Activated CD8-positive, alpha-beta T cell treated with anti-CD3 and anti-CD28 coated beads for 36 hours (primary cell): ENCODE measurements at regions not wholly inside any gene's neighbourhood (a gene's known extent, or its start where the extent isn't known, plus 50 kb on each side); places are given as distances from the start of the nearest gene placed in this dataset.

Experiments
- ATAC-seq: fragments of 200-7000 bp; cut with Tn5 transposase; one replicate; pipeline ENCODE4 v1.10.0; 2021; ENCODE audit warnings: mild to moderate bottlenecking, moderate library complexity
- CTCF ChIA-PET: fragments of 350-600 bp; sonication (Branson Sonifier 250); formaldehyde crosslinking; loops from one replicate; lab custom pipeline; 2021; ENCODE audit warnings: antibody characterized with exemption; lab: Charles Lee
- POLR2A ChIA-PET: fragments of 350-600 bp; sonication (Branson Sonifier 250); formaldehyde crosslinking; loops from one replicate; lab custom pipeline; 2021; ENCODE audit warnings: antibody characterized with exemption; lab: Charles Lee
- DNase-seq: peaks from one replicate; pipeline ENCODE4 v3.0.0-alpha.2; 2020
- H3K27ac Mint-ChIP-seq: one replicate; pipeline ENCODE4 v1.8.0; 2021; ENCODE audit warnings: mild to moderate bottlenecking, mixed read lengths
- H3K27me3 Mint-ChIP-seq: one replicate; pipeline ENCODE4 v1.8.0; 2021; ENCODE audit warnings: mixed read lengths
- H3K36me3 Mint-ChIP-seq: one replicate; pipeline ENCODE4 v1.8.0; 2021; ENCODE audit warnings: low read depth, mixed read lengths
- H3K4me1 Mint-ChIP-seq: one replicate; pipeline ENCODE4 v1.8.0; 2021; ENCODE audit warnings: low read depth, mixed read lengths
- H3K4me3 Mint-ChIP-seq: one replicate; pipeline ENCODE4 v1.8.0; 2021; ENCODE audit warnings: mild to moderate bottlenecking, moderate library complexity, mixed read lengths
- H3K9me3 Mint-ChIP-seq: one replicate; pipeline ENCODE4 v1.8.0; 2021; ENCODE audit warnings: mixed read lengths
- intact Hi-C: fragments of 100-400 bp; cut with micrococcal nuclease; formaldehyde crosslinking; loops from one replicate; pipeline ENCODE4 v1.10.0; 2022
- TF ChIP-seq, protein P1 (sequence below): fragments of 200-600 bp; IDR thresholded peaks from one replicate; pipeline ENCODE4 v1.8.0; 2022; ENCODE audit warnings: antibody characterized with exemption, mild to moderate bottlenecking

DNA sequence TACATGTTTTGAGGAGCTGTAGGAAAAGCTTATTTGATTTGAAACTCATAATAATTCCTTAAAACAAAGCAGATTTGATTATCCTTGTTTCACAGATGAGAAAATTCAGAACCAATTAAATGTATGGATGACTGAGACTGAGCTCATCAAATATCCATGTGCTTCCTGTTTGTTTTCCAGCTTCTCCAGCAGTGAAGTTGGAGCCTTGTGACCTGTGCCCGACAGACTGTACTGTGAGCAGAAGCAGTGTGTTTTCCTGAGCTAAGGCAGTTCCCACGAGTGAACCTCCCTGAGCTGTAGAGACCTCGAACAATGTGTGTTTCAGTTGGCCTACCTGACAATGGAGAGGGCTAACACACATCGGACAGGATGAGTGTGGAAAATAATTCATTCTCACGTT, 599.5 kb upstream of the NRSN1 start:
- no peaks in the 10 kb centered on the region for H3K36me3 Mint-ChIP-seq
- H3K4me3 Mint-ChIP-seq, result no peak overlapping the region
- TF ChIP-seq, protein P1, sequence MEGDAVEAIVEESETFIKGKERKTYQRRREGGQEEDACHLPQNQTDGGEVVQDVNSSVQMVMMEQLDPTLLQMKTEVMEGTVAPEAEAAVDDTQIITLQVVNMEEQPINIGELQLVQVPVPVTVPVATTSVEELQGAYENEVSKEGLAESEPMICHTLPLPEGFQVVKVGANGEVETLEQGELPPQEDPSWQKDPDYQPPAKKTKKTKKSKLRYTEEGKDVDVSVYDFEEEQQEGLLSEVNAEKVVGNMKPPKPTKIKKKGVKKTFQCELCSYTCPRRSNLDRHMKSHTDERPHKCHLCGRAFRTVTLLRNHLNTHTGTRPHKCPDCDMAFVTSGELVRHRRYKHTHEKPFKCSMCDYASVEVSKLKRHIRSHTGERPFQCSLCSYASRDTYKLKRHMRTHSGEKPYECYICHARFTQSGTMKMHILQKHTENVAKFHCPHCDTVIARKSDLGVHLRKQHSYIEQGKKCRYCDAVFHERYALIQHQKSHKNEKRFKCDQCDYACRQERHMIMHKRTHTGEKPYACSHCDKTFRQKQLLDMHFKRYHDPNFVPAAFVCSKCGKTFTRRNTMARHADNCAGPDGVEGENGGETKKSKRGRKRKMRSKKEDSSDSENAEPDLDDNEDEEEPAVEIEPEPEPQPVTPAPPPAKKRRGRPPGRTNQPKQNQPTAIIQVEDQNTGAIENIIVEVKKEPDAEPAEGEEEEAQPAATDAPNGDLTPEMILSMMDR, result no peak
- H3K27me3 Mint-ChIP-seq, result no peaks in the 10 kb centered on the region
- ATAC-seq (no peak), DNase-seq (no peak)
- intact Hi-C loops, result no loop called here
- ChIA-PET CTCF (no interaction called here), POLR2A (no interaction called here)
- H3K4me1 Mint-ChIP-seq, result no peaks in the 10 kb centered on the region
- no peaks in the 10 kb centered on the region for H3K9me3 Mint-ChIP-seq
- H3K27ac Mint-ChIP-seq, result no peak overlapping the region

DNA sequence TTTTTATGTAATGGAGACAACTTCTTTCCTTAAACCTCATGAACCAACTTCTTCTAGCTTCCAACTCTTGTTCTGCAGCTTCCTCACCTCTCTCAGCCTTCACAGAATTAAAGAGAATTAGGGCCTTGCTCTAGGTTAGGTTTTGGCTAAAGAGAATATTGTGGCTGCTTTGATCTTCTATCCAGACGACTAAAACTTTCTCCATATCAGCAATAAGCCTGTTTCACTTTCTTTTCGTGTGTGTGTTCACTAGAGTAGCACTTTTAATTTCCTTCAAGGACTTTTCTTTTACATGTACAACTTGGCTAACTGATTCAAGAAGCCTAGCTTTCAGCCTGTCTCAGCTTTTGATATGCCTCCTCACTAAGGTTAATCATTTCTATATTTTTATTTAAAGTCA, 596.1 kb upstream of the NRSN1 start:
- intact Hi-C loops, result no loop called here
- TF ChIP-seq, protein P1, result no peak
- Mint-ChIP-seq H3K4me1 (no peaks in the 10 kb centered on the region), H3K27ac (no peak overlapping the region), H3K9me3 (no peaks in the 10 kb centered on the region), H3K27me3 (no peaks in the 10 kb centered on the region), H3K36me3 (no peaks in the 10 kb centered on the region), H3K4me3 (no peak overlapping the region)
- ChIA-PET POLR2A (no interaction called here), CTCF (no interaction called here)
- DNase-seq (no peak), ATAC-seq (no peak)

DNA sequence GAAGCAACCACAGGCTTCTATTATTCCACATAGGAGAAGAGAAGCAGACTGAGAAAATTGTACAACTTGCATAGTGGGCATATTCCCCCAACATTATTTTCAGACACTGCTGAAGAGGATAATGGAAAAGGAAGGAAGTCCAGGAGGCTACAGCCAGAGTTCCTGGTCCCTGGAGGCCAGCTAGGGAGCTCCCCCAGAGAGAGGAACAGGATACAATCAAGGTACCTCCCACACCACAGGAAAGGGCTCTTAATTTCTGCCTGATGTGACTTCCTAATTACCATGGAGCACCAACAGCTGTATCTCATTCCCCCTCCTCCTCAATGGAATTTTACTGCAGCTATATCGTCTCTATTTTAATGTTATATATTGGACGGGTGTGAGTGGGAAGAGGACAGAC, 594.3 kb upstream of the NRSN1 start:
- Mint-ChIP-seq H3K27me3 (no peaks in the 10 kb centered on the region), H3K9me3 (no peaks in the 10 kb centered on the region), H3K36me3 (no peaks in the 10 kb centered on the region), H3K27ac (no peak overlapping the region), H3K4me1 (no peaks in the 10 kb centered on the region), H3K4me3 (no peak overlapping the region)
- ChIA-PET CTCF (no interaction called here), POLR2A (no interaction called here)
- intact Hi-C loops, result no loop called here
- TF ChIP-seq, protein P1, result no peak
- ATAC-seq (no peak), DNase-seq (no peak)

DNA sequence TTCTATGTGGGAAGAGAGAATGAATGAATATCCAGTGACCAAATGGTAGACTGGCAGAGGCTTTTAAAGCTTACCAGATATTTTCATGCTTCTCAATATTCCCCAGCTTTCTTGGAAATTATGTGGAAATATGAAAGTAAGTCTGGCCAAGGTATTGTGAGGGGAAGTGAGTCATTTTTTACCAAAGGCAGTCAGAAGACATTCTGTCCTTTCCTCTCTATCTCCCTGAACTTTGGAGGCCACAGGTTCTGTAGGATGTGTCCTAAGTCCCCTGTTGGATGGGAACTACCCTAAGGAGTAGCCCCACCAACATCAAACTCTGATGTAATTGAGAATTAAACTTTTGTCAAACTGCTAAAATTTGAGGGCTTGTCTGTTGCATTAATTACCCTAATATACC, 593.8 kb upstream of the NRSN1 start:
- ATAC-seq (no peak), DNase-seq (no peak)
- Mint-ChIP-seq H3K27ac (no peak overlapping the region), H3K4me3 (no peak overlapping the region), H3K4me1 (no peaks in the 10 kb centered on the region), H3K27me3 (no peaks in the 10 kb centered on the region), H3K36me3 (no peaks in the 10 kb centered on the region), H3K9me3 (no peaks in the 10 kb centered on the region)
- intact Hi-C loops, result no loop called here
- TF ChIP-seq, protein P1, result no peak
- ChIA-PET POLR2A (no interaction called here), CTCF (no interaction called here)

DNA sequence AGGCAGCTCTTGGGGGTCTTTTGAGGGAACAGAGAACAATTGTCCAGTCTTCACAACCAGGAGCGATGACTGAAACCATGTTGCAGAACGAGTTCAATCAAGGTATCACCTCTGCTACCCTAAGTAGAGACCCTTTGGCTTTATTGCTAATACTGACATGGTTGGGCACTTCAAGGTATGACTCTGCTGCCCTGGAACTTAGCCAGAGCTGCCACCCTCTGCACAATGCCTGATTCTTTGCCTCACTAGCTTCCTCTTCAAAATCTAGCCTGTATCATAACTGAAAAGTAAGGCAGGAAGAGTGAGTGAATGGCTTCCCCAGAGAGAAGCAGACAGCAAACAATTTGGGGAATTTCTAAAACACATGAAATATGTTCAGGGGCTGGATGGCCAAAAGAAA, 592.7 kb upstream of the NRSN1 start:
- intact Hi-C loops, result no loop called here
- H3K27ac Mint-ChIP-seq, result no peak overlapping the region
- DNase-seq (no peak), ATAC-seq (no peak)
- no peaks in the 10 kb centered on the region for H3K36me3 Mint-ChIP-seq
- H3K27me3 Mint-ChIP-seq, result no peaks in the 10 kb centered on the region
- TF ChIP-seq, protein P1, result no peak
- H3K9me3 Mint-ChIP-seq, result no peaks in the 10 kb centered on the region
- CTCF ChIA-PET, result interaction anchor here (1.4 kb wide), 1 partner anchor 672 kb away, joined by 4 read pairs; no protein-coding TSS in a partner anchor
- H3K4me1 Mint-ChIP-seq, result no peaks in the 10 kb centered on the region
- H3K4me3 Mint-ChIP-seq, result no peak overlapping the region
- POLR2A ChIA-PET, result no interaction called here
